Body of pancreas (tissue), 4 donors: ENCODE measurements at regions not wholly inside any gene's neighbourhood (a gene's known extent, or its start where the extent isn't known, plus 50 kb on each side); places are given as distances from the start of the nearest gene placed in this dataset.
"Not testable (repeated sequence)": the region's sequence is repeated elsewhere in the genome, so short reads cannot be mapped to it uniquely, and the experiment has no call there.

Source experiments
- ATAC-seq: fragments of 150-250 bp; one replicate; pipeline ENCODE4 v1.9.1; 2016
- DNase-seq, 4 donors: peaks; one replicate each; pipeline ENCODE4 v3.0.0-alpha.2; 2019
- H3K27ac ChIP-seq, 4 donors: fragments of 200-600 bp; sonication (generic); 1 replicate in 3 of 4; 2 replicates in 1 of 4; pipeline versions ENCODE4 v1.5.1 to v1.6.1; 2016 to 2019; ENCODE audit warnings: mild to moderate bottlenecking in 1 of 4, mixed read lengths in 1 of 4, moderate library complexity in 1 of 4
- H3K27me3 ChIP-seq, 2 donors: fragments of 200-600 bp; sonication (generic); one replicate each; pipeline ENCODE4 v1.6.0; 2016; ENCODE audit warnings: mild to moderate bottlenecking in 1 of 2
- H3K36me3 ChIP-seq, 2 donors: fragments of 200-600 bp; sonication (generic); replicated peaks in 1 of 2; 2 replicates each; pipeline ENCODE4 v1.5.1; 2016; ENCODE audit warnings: low read depth in 2 of 2; ENCODE audit not compliant: insufficient read depth in 1 of 2
- H3K4me1 ChIP-seq: fragments of 200-600 bp; sonication (generic); one replicate; pipeline ENCODE4 v1.6.0; 2016
- H3K4me3 ChIP-seq, 2 donors: fragments of 200-600 bp; sonication (generic); 1 replicate in 1 of 2; 2 replicates in 1 of 2; pipeline ENCODE4 v1.5.1; 2016 to 2019
- H3K9me3 ChIP-seq, 3 donors: fragments of 200-600 bp; sonication (generic); 1 replicate in 2 of 3; 2 replicates in 1 of 3; pipeline ENCODE4 v1.5.1; 2016
- POLR2A ChIP-seq, 3 donors: fragments of 450-650 bp; IDR thresholded peaks; one replicate each; pipeline ENCODE4 v1.6.1; 2016; ENCODE audit warnings: antibody characterized with exemption in 3 of 3, mild to moderate bottlenecking in 2 of 3
- WGBS, 2 donors: methylation state at CpG; one replicate each; pipeline ENCODE4 v1.1.5; 2017; 5-methylcytosine and 5-hydroxymethylcytosine counted together
- intact Hi-C: fragments of 100-400 bp; cut with DNase I; formaldehyde crosslinking; loops from one replicate; pipeline ENCODE4 v1.15.1; 2023
- TF ChIP-seq, protein P1 (sequence below), 7 experiments: fragments of 450-650 bp in 4 of 7; fragments of 200-600 bp in 3 of 7; sonication (generic) in 3 of 7; IDR thresholded peaks; one replicate each; pipeline ENCODE4 v1.5.1; 2016 to 2019; ENCODE audit warnings: antibody characterized with exemption in 7 of 7

DNA sequence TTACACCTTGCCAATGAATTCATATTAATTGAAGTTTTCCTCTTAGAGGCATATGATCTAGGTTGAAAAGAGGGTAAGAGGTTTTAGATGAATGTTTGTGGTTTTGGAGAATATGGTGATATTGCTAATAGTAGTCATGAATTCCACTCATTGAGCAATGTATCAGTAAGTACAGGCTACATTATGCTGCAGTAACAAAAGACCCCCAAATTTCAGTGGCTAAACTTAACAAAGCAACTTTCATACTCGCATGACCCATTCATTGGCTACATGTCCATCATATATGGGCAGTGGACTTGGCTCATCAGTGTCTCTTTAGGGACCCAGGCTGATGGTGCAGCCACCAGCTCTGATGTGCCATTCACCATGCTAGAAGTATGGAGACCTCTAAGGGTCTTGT lies 196.6 kb upstream of the MYL2 start:
- 86% methylated on average over 1 of the region's 1 CpG for WGBS, 2 donors
- TF ChIP-seq POLR2A (IDR thresholded peaks at IDR 0.05): no peak
- TF ChIP-seq, protein P1, sequence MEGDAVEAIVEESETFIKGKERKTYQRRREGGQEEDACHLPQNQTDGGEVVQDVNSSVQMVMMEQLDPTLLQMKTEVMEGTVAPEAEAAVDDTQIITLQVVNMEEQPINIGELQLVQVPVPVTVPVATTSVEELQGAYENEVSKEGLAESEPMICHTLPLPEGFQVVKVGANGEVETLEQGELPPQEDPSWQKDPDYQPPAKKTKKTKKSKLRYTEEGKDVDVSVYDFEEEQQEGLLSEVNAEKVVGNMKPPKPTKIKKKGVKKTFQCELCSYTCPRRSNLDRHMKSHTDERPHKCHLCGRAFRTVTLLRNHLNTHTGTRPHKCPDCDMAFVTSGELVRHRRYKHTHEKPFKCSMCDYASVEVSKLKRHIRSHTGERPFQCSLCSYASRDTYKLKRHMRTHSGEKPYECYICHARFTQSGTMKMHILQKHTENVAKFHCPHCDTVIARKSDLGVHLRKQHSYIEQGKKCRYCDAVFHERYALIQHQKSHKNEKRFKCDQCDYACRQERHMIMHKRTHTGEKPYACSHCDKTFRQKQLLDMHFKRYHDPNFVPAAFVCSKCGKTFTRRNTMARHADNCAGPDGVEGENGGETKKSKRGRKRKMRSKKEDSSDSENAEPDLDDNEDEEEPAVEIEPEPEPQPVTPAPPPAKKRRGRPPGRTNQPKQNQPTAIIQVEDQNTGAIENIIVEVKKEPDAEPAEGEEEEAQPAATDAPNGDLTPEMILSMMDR (IDR thresholded peaks at IDR 0.05): no peak
- DNase-seq (no peak), ATAC-seq (no peak)
- H3K27ac ChIP-seq: no peak overlapping the region
- no peaks in the 10 kb centered on the region for H3K36me3 ChIP-seq
- intact Hi-C loops: no loop called here
- H3K9me3 ChIP-seq: no peaks in the 10 kb centered on the region
- H3K27me3 ChIP-seq: no peaks in the 10 kb centered on the region
- no peak overlapping the region for H3K4me3 ChIP-seq
- H3K4me1 ChIP-seq: no peaks in the 10 kb centered on the region

DNA sequence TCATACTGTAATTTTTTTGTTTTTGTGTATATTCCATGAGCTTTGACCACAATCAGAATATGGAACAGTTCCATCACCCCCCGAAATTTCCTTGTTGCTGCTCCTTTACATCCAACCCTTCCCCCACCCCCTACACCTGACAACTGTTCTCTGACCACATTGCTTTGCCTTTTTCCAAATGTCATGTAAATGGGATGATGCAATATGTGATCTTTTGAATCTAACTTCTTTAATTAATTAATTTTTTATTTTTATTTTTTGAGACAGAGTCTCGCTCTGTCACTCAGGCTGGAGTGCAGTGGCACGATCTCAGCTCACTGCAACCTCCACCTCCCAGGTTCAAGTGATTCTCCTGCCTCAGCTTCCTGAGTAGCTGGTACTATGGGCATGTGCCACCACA lies 192.9 kb upstream of the MYL2 start:
- WGBS, 2 donors: 78 to 82% methylated on average over 3 of the region's 3 CpGs
- intact Hi-C loops, H3K36me3 ChIP-seq, H3K9me3 ChIP-seq, H3K4me3 ChIP-seq, DNase-seq, H3K27ac ChIP-seq, ATAC-seq, H3K4me1 ChIP-seq, H3K27me3 ChIP-seq: not testable (repeated sequence)

- H3K27me3 ChIP-seq: no peaks in the 10 kb centered on the region
- H3K27ac ChIP-seq: no peak overlapping the region
- H3K36me3 ChIP-seq: no peaks in the 10 kb centered on the region
- H3K4me3 ChIP-seq: no peak overlapping the region
- intact Hi-C loops: no loop called here
- no peaks in the 10 kb centered on the region for H3K4me1 ChIP-seq
- no peaks in the 10 kb centered on the region for H3K9me3 ChIP-seq
- 75 to 90% methylated on average over 14 of the region's 14 CpGs for WGBS, 2 donors
- ATAC-seq (no peak), DNase-seq (no peak)
- TF ChIP-seq, protein P1 (IDR thresholded peaks at IDR 0.05): no peak
These were observed 192.1 kb upstream of the MYL2 start for GRCh38 chr12:111112311-111113098.

DNA sequence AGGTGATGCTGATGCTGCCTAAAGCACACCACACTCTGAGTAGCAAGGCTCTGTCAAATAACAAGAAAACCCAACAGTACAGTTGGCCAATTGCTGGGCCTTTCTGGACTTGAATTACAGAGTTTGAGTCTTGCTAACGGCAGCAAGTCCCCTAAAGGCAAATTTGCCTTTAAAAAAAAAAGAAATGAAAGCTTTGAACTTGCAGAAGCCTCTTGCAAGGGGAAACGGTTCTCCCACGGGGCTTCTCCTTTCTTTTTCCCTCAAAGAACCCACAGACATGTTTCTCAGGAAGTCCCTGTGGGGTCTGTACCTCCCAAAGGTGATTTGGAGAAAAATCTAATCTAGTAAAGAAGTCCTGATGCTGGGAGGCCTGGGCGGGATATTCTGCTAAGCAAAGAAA lies 191.3 kb upstream of the MYL2 start:
- Histone ChIP-seq H3K27me3 (no peaks in the 10 kb centered on the region), H3K4me3 (no peak overlapping the region), H3K9me3 (no peaks in the 10 kb centered on the region), H3K4me1 (no peaks in the 10 kb centered on the region), H3K36me3 (no peaks in the 10 kb centered on the region), H3K27ac (no peak overlapping the region)
- ATAC-seq: no peak
- DNase-seq: no peak
- intact Hi-C loops: no loop called here
- TF ChIP-seq, protein P1 (IDR thresholded peaks at IDR 0.05): no peak
- no peak for TF ChIP-seq POLR2A (IDR thresholded peaks at IDR 0.05)
- WGBS, 2 donors: 45 to 54% methylated on average over 4 of the region's 4 CpGs

GRCh38 chr12:111110556-111110955 lies 190.2 kb upstream of the MYL2 start:
- H3K4me3 ChIP-seq: no peak overlapping the region
- no peak overlapping the region for H3K27ac ChIP-seq
- no peaks in the 10 kb centered on the region for H3K27me3 ChIP-seq
- intact Hi-C loops: no loop called here
- no peaks in the 10 kb centered on the region for H3K36me3 ChIP-seq
- no peaks in the 10 kb centered on the region for H3K4me1 ChIP-seq
- WGBS, 2 donors: 76 to 87% methylated on average over 5 of the region's 5 CpGs
- TF ChIP-seq, protein P1 (IDR thresholded peaks at IDR 0.05): no peak
- TF ChIP-seq POLR2A (IDR thresholded peaks at IDR 0.05): no peak
- no peak for ATAC-seq
- DNase-seq: no peak
- H3K9me3 ChIP-seq: no peaks in the 10 kb centered on the region
